ENCODE measurements at regions not wholly inside any gene's neighbourhood (a gene's known extent, or its start where the extent isn't known, plus 50 kb on each side); places are given as distances from the start of the nearest gene placed in this dataset.

DNA sequence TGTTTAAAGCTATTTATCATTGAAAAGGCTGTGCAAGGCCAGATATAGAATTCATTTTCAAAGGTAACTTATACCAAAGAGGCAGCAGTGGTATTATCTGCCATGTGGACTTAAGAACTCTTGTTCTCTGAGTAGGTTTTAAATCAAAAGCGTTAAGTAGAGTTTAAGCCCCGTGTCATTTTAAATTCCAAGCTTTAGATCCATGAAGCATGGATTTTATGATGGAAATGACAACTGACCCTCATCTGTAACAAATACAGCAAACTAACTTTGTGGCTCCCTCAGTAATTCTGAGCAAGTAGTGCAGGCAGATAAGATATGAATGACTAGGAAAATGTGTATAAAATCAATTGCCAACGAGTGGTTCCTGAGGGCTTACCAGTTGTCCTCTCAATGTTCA, 247.0 kb downstream of the WDR11 start:
- no peak for DNase-seq

DNA sequence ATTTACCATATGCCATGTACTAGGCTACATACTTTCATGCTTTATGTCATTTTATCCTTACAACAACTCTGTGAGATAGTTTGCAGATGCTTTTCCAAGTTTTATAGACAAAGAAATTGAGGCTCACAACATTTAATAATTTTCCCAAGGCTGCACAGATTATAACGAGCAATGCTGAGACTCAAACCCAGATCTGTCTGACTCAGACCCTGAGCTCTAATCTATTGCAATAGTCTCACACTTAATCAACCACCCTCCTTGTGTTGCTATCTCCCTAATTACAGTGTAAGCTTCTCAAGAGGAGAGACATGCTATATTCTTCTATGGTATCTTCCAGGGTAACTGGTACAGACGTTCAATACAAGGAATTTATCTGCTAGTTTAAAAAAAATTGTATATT, 247.6 kb downstream of the WDR11 start:
- no peak for DNase-seq

DNA sequence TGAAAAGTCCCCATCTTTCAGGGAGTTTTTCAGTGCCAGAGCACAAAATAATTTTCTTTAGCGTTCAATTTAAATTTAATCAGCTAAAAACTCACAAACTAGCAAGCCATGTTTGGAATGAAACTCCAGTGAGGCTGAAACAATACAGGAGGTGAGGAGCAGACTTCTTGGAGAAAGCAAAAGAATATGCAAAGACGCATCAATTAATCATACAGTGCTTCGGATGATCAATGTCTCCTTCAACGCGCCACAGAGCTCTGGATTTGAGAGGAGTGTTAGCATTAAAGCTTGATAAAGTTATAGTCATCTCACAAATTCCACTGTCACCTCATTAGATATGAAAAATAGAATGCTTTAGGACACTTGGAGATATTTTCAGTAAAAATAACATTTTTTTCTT, 248.0 kb downstream of the WDR11 start:
- no peak for DNase-seq

DNA sequence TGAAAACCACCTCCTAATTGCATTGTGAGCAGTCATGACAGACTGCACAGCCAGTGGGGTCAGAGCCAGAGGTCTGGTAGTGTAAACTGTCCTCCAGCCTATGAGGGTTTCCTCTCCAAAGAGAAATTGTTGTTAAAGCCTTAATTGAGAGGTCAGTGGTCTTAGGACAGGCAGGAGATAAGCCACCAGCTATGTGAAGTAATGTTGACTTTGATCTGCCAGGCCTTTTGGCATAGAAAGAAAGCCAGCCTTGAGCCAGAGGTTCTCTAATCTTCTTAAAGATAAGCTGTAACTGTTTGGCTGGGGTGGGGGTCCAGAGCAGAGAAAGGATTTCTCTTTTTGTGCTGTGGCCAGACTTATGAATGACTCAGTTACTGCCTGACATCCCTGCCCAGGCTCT, 248.4 kb downstream of the WDR11 start:
- DNase-seq = no peak

DNA sequence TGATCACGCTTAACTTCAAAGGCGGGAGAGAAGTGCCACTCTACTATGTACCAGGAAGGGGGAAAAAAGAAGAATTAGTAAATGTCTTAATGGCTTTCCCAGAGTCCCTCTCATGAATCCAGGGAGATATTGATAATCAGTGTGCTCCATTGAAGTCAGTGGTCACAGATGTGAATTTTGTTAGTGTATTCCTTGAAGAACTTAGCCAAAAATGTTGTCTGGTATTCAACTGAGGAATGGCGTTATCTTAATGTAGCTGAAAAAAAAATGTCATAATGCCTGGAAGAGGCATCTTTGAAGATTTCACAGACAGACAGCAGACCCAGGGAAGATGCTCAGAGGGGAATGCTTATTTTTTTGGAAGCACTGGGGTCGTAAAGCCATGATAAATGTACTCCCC, 250.4 kb downstream of the WDR11 start:
- DNase-seq = no peak

DNA sequence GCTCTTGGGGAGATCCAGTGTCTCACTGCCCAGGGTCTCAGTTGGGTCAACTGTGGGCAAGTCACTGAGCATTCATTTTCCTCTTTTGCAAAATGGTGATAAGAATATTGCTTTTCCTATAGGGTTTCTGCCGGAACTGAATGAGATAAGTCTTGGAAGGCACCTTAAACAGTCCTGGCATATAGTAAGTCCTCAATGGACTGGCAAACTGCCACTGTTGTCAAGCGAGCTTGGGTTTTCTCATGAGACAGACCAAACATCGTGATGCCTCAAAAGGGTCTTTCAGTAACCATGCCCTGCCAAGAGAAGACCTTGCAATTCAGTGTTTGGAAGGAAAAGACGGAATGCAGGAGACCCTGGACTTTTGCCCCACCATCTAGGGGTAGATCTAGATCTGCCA, 251.5 kb downstream of the WDR11 start:
- no peak for DNase-seq

DNA sequence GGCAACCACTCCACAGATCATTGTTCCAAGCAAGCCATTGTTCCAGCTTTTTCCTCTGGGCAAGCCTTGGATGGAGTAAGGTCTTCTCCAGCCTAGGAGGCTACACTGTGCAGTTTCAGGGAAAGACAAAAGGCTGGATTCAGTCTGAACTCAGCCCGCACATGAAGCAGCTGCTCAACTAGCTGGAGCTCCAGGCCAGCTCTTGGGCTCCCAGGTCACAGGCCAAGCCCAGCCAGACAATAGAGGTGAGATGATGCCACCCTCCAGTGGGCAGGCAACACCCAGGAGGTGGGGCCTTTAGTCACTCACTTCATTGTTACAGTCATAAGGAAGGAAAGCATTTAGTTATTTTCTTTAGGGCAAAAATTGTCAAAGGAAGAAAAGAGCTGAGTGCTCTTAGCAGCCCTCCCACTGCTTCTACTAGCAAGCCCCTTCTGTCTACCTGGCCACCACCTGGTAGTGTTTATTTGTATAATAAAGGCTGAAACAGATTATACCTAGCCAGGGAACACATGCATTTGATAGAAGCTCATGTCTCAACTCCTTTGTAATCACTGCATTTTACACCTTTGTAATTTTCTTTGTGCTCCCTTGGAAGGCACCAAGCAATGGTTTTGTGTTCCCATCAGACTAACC, 253.4 kb downstream of the WDR11 start:
- DNase-seq = no peak

DNA sequence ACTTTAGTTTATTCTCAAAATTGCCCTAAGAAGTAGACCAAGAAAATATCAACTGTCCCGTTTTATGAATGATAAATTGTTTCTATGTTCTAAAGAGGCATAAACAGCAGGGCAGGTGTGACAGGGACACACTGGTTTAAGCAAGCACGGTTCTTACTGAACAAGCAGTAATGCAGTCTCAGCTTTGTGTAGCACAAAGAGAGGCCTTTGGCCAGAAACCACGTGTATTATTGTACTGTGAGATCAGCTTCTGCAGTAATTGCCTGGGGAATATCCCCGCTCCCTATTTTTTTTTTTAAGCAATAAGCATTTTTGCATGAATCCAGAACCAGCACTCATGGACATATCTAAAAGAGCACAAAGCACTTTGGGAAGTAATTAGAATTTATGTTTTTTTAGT, 255.4 kb downstream of the WDR11 start:
- no peak for DNase-seq

DNA sequence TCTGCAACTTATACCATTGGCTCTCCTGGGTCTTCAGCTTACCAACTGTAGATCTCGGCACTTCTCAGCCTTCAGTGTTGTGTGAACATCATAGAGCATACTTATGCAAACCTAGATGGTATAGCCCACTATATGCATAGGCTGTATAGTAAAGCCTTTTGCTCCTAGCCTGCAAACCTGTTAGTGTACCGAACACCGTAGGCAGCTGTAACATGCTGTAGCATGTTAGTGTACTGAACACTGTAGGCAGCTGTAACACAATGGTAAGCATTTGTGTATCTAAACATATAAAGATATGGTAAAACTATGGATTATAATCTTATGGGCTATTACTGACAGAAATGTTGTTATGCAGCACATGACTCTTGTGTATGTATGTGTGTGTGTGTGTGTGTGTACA, 256.9 kb downstream of the WDR11 start:
- no peak for DNase-seq

DNA sequence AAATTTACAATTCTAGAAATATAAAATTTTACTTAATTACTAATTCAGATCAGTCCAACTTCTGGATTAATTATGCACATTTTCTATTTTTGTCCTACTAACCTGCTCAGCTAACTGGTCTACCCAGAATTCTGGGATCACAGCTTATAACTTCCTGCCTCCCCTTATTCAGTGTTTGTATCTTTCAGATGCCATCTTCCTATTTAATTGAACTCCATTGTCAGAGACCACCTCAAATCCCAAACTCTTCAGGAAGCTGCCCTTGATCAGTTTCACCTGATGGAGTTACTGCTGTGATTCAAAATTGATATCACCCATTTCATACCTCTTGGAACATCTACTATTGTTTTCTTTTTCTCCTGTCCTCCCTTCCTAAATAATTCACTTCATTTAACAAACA, 259.2 kb downstream of the WDR11 start:
- DNase-seq = no peak

DNA sequence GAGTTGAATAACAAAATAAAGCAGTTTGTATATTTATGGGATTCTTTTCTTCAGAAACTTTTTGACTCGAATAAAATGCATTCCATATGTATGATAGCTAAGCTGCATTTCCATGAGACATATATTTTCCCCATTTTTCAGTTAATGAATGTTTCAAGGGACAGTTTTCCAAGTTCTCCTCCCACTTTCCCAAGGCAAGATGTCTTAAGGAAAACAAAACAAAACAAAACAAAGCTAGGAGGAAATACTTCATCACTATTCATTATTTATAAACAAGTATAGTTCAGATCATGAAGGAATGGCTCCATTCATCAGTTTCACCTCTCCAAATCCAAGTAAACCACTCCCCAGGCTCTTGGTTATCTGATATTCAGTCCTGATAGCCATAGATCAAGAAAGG, 261.0 kb downstream of the WDR11 start:
- DNase-seq = no peak

DNA sequence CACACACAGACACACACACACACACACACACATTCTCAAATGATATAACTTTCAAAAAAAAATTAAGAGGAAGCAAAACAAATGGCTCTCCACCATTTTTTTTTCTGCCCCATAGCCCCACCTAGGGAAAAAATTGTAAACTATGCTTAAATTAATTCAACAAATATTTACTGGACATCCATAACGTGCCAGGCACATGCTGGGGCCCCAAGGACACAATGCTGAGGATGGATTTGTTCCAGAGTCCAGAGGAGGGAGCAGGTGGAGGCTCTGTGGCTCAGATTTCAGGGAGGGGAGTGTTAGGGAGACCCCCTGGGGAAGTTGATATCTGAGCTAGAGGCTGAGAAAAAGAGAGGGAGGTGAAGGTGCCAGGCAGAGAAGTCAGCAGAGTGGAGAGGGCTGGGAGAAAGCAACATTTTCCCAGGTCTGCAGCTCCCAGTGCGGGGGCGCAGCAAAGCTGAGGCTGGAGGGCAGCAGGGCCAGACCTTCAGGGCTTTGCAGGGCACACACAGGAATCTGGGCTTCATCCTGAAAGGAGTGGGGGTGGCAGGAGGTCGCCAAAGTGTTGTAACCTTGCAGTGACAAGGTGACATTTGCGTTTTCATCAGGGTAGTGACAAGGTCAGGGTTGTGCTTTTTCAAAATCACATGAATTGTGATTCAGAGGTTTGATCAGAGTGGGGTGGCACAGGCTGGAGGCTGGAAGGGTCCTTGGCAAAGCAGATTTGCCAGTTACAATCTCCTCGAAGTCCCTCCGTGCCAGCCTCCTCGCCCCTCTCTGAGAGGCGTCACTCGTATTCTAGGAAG, 261.6 kb downstream of the WDR11 start:
- no peak for DNase-seq

DNA sequence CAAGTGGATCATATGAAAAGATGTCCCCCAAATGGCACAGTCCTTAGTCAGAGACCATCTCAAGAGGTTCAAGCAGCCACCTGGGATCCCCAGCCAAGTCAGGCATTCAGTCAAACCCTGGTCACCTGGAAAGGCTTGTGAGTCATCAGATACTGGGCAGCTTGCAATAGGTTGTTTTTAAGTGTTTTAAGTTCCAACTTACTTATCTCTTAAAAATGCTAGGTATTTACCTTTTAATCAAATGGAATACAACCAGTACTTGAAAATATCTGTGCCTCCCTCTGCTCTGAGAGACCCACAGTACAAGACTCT, 262.2 kb downstream of the WDR11 start:
- DNase-seq = no peak

DNA sequence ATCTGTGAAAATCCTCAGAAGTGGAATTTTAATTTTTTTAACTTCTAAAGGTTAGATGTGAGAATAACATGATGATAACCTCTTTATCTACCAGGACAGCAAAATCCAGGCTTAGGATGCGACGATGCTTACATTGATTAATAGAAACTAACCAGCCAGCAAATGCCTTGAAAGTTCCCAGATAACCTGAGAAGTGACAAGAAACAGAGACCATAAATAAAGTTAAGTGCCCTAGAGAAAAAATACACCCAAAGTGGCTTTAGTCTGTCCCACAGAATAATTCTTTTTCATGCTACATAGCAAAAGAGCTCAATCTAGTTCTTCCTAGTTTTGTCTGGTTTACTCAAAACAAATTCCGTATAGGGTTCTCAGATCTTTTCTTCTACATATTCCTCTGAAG, 262.7 kb downstream of the WDR11 start:
- no peak for DNase-seq

DNA sequence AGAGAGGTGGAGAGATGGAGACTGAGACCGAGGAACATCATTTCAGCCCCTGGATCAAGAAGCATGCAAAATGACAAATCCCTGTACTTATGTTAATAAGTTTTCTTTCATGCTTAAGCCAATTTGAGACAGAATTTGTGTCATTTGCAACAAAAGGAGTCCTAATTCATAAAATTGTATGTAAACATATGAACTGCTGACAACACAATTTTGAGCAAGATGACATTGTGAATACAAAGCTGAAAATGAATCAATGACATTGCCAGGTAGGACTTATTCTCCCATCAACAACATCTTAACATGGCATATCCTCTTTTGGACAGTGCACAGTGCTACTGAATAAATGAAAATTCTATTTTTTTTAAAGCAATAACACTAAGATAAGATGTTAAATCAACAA, 264.0 kb downstream of the WDR11 start:
- no peak for DNase-seq

DNA sequence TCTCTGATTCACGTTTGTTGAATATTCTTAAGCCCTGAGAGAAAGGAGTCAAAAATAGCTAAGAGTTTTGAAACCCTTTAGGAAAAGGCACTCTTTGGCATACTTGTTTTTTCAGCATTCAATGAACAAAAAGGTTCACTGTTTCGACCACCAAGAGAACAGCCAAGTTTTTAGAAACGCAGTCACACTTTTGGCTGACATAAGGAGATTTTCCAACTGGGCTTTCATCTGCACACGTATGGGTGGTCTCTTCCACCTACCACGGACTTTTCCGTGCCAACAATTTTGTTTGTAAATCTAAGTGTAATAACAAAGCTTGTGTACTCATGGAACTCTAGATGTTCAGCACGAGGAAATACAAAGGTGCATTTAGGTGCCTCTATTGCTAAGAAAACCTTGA, 270.3 kb downstream of the WDR11 start:
- DNase-seq = no peak

DNA sequence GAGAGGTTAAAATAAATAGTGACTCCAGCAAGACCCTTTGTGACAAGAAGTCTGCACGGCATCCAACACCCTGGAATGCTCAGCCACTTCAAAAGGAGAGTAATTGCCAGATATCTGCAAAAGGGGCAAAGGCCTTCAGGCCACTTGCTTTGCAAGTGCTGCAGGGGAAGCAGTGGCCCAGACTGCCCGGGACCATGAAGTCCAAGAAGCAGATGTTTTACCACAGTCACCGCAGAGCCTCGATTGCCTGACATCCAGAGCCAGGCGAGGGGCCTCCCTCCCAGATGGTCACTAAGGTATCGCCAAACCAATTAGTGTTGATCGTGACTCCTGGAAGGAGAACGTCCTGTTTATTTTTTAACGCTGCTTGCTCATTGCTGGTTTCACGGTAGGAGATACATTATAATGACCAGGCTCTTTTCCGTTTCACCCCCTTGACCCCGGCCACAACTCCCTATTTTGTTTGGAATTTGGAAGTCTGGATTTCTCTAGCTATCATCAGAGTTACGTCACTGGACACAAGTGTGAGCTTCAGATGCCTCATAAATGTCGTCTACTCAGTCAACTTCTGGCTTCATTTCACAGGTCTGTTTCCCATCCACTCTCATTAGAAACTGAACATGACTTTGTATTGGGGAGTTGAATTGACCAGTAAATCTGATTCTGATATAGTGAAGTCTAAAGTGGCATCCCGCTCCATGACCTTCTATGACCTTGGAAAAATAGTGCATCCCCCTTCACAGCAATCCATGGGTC, 276.2 kb downstream of the WDR11 start:
- DNase-seq = no peak

DNA sequence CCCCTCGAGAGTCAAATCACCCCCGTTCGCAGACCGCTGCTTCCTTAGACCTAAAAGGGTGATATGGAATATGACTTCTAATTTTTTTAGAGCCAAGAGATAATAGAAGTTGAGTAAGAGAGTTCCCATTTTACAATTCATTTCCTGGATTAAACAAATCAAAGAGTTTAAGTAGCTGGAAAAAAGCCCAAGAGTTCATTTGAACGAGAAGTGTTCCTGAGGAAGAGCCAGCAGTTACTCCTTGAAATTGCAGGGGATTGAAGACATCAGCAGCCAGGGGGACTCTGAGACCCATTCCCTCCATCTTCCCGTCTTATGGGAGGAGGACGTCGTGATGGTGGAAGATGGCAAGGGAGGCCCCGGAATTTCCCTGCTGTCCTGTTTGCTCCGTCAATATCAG, 277.0 kb downstream of the WDR11 start:
- no peak for DNase-seq

DNA sequence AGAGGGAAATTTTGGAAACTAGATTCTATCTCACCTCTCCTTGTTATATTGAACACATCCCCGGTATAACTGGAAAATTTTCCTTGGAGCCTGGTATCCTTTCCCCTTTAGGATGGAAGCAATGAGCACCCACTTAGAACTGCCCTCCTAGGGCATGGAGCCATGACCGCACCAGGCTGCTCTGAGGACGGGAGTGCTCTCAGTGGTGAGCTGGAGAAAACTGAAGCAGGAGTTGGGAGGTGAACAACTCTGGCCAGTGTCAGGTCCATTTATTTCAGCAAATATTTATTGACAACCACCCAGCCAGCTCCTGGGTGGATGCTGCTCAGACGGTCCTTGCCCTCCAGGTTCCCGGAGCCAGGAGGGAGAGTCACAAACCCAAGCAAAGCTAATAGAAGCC, 278.1 kb downstream of the WDR11 start:
- no peak for DNase-seq

DNA sequence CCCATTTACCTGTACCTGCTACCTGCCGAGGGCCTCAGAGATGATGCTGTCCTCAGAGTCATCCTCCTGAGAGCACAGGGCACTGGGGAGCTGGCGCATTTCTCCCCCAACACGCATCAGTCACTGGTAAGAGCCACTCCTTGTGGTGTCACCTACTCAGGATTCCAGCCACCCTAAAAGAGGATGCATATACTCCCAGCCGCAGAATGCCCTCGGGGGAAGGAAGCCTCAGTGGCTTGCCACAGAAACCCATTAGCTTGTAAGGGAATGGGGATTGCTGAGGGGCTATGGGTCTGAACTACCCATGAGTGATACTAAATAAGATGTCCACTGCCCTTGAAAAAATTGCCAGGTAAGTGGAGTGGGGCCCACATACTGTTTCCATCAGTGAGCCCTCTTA, 279.2 kb downstream of the WDR11 start:
- DNase-seq = no peak

DNA sequence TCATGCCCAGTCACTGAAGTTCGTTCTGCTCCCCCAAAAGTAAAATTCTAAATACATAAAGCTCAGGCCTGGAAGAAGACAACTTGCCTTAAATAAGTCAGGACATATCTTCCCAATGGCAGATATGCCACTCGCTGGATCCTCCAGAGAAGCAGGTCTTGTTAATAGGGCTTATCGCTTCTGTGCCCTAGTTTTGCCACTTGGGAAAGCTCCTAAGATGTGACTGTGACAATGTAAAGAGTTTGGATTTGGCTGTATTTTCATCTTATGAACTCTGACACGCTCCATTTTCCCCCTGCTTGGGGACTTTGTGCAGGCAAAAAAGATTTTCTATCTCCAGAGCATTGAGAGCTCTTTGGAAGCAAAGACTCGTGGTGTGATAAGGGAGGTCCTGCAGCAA, 279.9 kb downstream of the WDR11 start:
- DNase-seq = peak in 2 of 51 donors; percentile 15 to 47

DNA sequence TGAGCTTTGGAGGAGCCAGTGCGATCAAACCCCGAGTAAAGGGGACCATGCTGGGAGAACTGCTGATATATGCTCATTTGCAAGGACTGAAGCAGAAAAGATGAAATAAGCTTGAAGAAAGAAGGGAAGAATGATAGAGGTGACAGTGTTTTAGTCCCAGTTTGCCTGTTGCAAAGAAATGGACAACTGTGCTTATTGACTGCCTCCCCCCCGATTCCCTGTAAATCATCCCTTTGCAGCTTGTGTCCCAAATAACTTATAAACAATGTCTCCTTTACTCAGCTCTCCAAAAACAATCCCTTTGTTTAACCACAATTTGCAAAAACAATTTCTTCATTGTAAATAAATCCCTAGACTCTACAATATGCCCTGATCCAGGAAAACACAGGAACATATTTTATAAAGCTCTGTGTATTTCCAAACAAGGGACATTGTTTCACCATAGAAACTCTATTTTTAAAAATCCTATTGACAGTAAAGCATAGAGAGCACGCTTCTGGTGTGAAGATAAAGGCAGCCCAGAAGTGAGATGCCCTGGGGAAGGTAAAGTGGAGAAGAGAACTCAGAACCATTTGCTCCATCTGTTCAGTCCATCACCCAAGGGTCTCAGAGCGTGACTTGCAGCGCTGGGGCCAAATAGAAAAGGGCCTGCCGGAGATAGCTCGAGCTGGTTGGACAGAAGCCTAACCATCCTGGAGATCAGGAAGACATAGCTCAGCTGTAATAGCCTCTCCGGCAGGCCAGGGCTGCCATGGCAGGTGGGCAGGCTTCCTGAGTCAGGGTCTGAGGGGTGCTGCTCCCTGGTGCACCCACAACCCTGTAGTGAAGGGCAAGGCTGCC, 280.5 kb downstream of the WDR11 start:
- DNase-seq = peak in 17 of 51 donors; percentile 8 to 74 (median 30)
